ENCODE measurements at regions not wholly inside any gene's neighbourhood (a gene's known extent, or its start where the extent isn't known, plus 50 kb on each side); places are given as distances from the start of the nearest gene placed in this dataset.

- WGBS: 95% methylated on average over 4 of the region's 5 CpGs
- Histone ChIP-seq H4K8ac (ENCODE audit: low read length) (no peak overlapping the region), H2BK12ac (ENCODE audit: low read length in 2 of 2) (no peak overlapping the region), H2BK5ac (ENCODE audit: low read depth, low read length, poor library complexity, severe bottlenecking) (no peak overlapping the region), H2BK120ac (ENCODE audit: low read depth, low read length) (no peak overlapping the region), H3K23ac (ENCODE audit: low read length in 2 of 2) (no peak overlapping the region), H3K4ac (ENCODE audit: low read depth in 1 of 2, low read length in 2 of 2) (no peak overlapping the region), H3K18ac (ENCODE audit: low read depth in 1 of 2, low read length in 2 of 2) (no peak overlapping the region), H3K14ac (ENCODE audit: low read length in 2 of 2) (no peak overlapping the region), H3K27me3 (ENCODE audit: control insufficient read depth in 1 of 2, insufficient read depth in 1 of 2, low read length in 2 of 2) (no peaks in the 10 kb centered on the region), H3K9me3 (ENCODE audit: control insufficient read depth, low read length) (peaks cover 4% of the 10 kb centered on the region), H2AK5ac (ENCODE audit: low read length, severe bottlenecking) (no peak overlapping the region), H4K91ac (ENCODE audit: low read length) (no peak overlapping the region), H3K27ac (ENCODE audit: low read length, poor library complexity, severe bottlenecking) (no peak overlapping the region), H2BK15ac (ENCODE audit: low read depth, poor library complexity, severe bottlenecking) (no peak overlapping the region), H3K9ac (ENCODE audit: low read length) (peak overlapping the region; percentile 79), H2AFZ (ENCODE audit: low read depth, low read length) (no peak overlapping the region), H3K79me1 (replicated peaks; ENCODE audit: low read length, poor library complexity, severe bottlenecking) (no peaks in the 10 kb centered on the region), H3K4me1 (ENCODE audit: control insufficient read depth, insufficient read depth, low read depth, low read length) (no peaks in the 10 kb centered on the region), H3K4me2 (ENCODE audit: low read length, poor library complexity, severe bottlenecking) (no peak overlapping the region), H3K36me3 (ENCODE audit: control insufficient read depth in 1 of 2, insufficient read depth in 2 of 2, low read depth in 1 of 2, low read length in 2 of 2) (no peaks in the 10 kb centered on the region), H3K4me3 (ENCODE audit: insufficient read depth in 1 of 2, low read depth in 1 of 2, low read length in 2 of 2) (peak overlapping the region in 1 of 2 experiments; percentile 5)
- no peak for DNase-seq
Measured at GRCh38 chr16:73215678-73216377, 167.9 kb upstream of the ZFHX3 start.

GRCh38 chr16:73214825-73215677 lies 167.1 kb upstream of the ZFHX3 start:
- Histone ChIP-seq H3K4me1 (ENCODE audit: control insufficient read depth, insufficient read depth, low read depth, low read length) (no peaks in the 10 kb centered on the region), H3K9me3 (ENCODE audit: control insufficient read depth, low read length) (peaks cover 4% of the 10 kb centered on the region), H2BK15ac (ENCODE audit: low read depth, poor library complexity, severe bottlenecking) (no peak overlapping the region), H4K8ac (ENCODE audit: low read length) (no peak overlapping the region), H3K14ac (ENCODE audit: low read length in 2 of 2) (no peak overlapping the region), H2AK5ac (ENCODE audit: low read length, severe bottlenecking) (no peak overlapping the region), H3K23ac (ENCODE audit: low read length in 2 of 2) (no peak overlapping the region), H3K79me1 (replicated peaks; ENCODE audit: low read length, poor library complexity, severe bottlenecking) (no peaks in the 10 kb centered on the region), H3K9ac (ENCODE audit: low read length) (peak overlapping the region; percentile 79), H2AFZ (ENCODE audit: low read depth, low read length) (no peak overlapping the region), H3K27ac (ENCODE audit: low read length, poor library complexity, severe bottlenecking) (no peak overlapping the region), H3K36me3 (ENCODE audit: control insufficient read depth in 1 of 2, insufficient read depth in 2 of 2, low read depth in 1 of 2, low read length in 2 of 2) (no peaks in the 10 kb centered on the region), H2BK5ac (ENCODE audit: low read depth, low read length, poor library complexity, severe bottlenecking) (no peak overlapping the region), H3K18ac (ENCODE audit: low read depth in 1 of 2, low read length in 2 of 2) (no peak overlapping the region), H2BK12ac (ENCODE audit: low read length in 2 of 2) (no peak overlapping the region), H3K27me3 (ENCODE audit: control insufficient read depth in 1 of 2, insufficient read depth in 1 of 2, low read length in 2 of 2) (no peaks in the 10 kb centered on the region), H3K4me2 (ENCODE audit: low read length, poor library complexity, severe bottlenecking) (no peak overlapping the region), H3K4ac (ENCODE audit: low read depth in 1 of 2, low read length in 2 of 2) (no peak overlapping the region), H4K91ac (ENCODE audit: low read length) (no peak overlapping the region), H3K4me3 (ENCODE audit: insufficient read depth in 1 of 2, low read depth in 1 of 2, low read length in 2 of 2) (peak overlapping the region in 1 of 2 experiments; percentile 46), H2BK120ac (ENCODE audit: low read depth, low read length) (no peak overlapping the region)
- 80% methylated on average over 2 of the region's 3 CpGs for WGBS
- DNase-seq: no peak

- Histone ChIP-seq H2AK5ac (ENCODE audit: low read length, severe bottlenecking) (no peak overlapping the region), H3K14ac (ENCODE audit: low read length in 2 of 2) (no peak overlapping the region), H3K9ac (ENCODE audit: low read length) (peak overlapping the region; percentile 79), H4K91ac (ENCODE audit: low read length) (no peak overlapping the region), H2BK5ac (ENCODE audit: low read depth, low read length, poor library complexity, severe bottlenecking) (no peak overlapping the region), H2BK120ac (ENCODE audit: low read depth, low read length) (no peak overlapping the region), H2BK15ac (ENCODE audit: low read depth, poor library complexity, severe bottlenecking) (no peak overlapping the region), H3K36me3 (ENCODE audit: control insufficient read depth in 1 of 2, insufficient read depth in 2 of 2, low read depth in 1 of 2, low read length in 2 of 2) (no peaks in the 10 kb centered on the region), H2AFZ (ENCODE audit: low read depth, low read length) (no peak overlapping the region), H3K4me1 (ENCODE audit: control insufficient read depth, insufficient read depth, low read depth, low read length) (no peaks in the 10 kb centered on the region), H3K79me1 (replicated peaks; ENCODE audit: low read length, poor library complexity, severe bottlenecking) (no peaks in the 10 kb centered on the region), H3K27ac (ENCODE audit: low read length, poor library complexity, severe bottlenecking) (no peak overlapping the region), H3K4me3 (ENCODE audit: insufficient read depth in 1 of 2, low read depth in 1 of 2, low read length in 2 of 2) (peak overlapping the region in 1 of 2 experiments; percentile 46), H4K8ac (ENCODE audit: low read length) (no peak overlapping the region), H3K23ac (ENCODE audit: low read length in 2 of 2) (no peak overlapping the region), H2BK12ac (ENCODE audit: low read length in 2 of 2) (no peak overlapping the region), H3K4me2 (ENCODE audit: low read length, poor library complexity, severe bottlenecking) (no peak overlapping the region), H3K18ac (ENCODE audit: low read depth in 1 of 2, low read length in 2 of 2) (no peak overlapping the region), H3K27me3 (ENCODE audit: control insufficient read depth in 1 of 2, insufficient read depth in 1 of 2, low read length in 2 of 2) (no peaks in the 10 kb centered on the region), H3K4ac (ENCODE audit: low read depth in 1 of 2, low read length in 2 of 2) (no peak overlapping the region), H3K9me3 (ENCODE audit: control insufficient read depth, low read length) (peaks cover 4% of the 10 kb centered on the region)
- DNase-seq: no peak
- WGBS: 80% methylated on average over 10 of the region's 10 CpGs
Measured at GRCh38 chr16:73213732-73214455, 166.0 kb upstream of the ZFHX3 start.

- peaks cover 4% of the 10 kb centered on the region for H3K9me3 ChIP-seq (ENCODE audit: control insufficient read depth, low read length)
- no peaks in the 10 kb centered on the region for H3K36me3 ChIP-seq (ENCODE audit: control insufficient read depth in 1 of 2, insufficient read depth in 2 of 2, low read depth in 1 of 2, low read length in 2 of 2)
- no peak overlapping the region for H3K23ac ChIP-seq (ENCODE audit: low read length in 2 of 2)
- H3K4me3 ChIP-seq (ENCODE audit: insufficient read depth in 1 of 2, low read depth in 1 of 2, low read length in 2 of 2): no peak overlapping the region
- no peak overlapping the region for H2AK5ac ChIP-seq (ENCODE audit: low read length, severe bottlenecking)
- H2BK120ac ChIP-seq (ENCODE audit: low read depth, low read length): no peak overlapping the region
- no peak overlapping the region for H3K9ac ChIP-seq (ENCODE audit: low read length)
- 66% methylated on average over 4 of the region's 4 CpGs for WGBS
- no peak overlapping the region for H2AFZ ChIP-seq (ENCODE audit: low read depth, low read length)
- DNase-seq: no peak
- no peaks in the 10 kb centered on the region for H3K4me1 ChIP-seq (ENCODE audit: control insufficient read depth, insufficient read depth, low read depth, low read length)
- no peaks in the 10 kb centered on the region for H3K27me3 ChIP-seq (ENCODE audit: control insufficient read depth in 1 of 2, insufficient read depth in 1 of 2, low read length in 2 of 2)
- no peak overlapping the region for H4K91ac ChIP-seq (ENCODE audit: low read length)
- H3K79me1 ChIP-seq (replicated peaks; ENCODE audit: low read length, poor library complexity, severe bottlenecking): no peaks in the 10 kb centered on the region
- no peak overlapping the region for H3K4ac ChIP-seq (ENCODE audit: low read depth in 1 of 2, low read length in 2 of 2)
- no peak overlapping the region for H3K27ac ChIP-seq (ENCODE audit: low read length, poor library complexity, severe bottlenecking)
- no peak overlapping the region for H4K8ac ChIP-seq (ENCODE audit: low read length)
- H3K14ac ChIP-seq (ENCODE audit: low read length in 2 of 2): no peak overlapping the region
- H2BK5ac ChIP-seq (ENCODE audit: low read depth, low read length, poor library complexity, severe bottlenecking): no peak overlapping the region
- no peak overlapping the region for H2BK15ac ChIP-seq (ENCODE audit: low read depth, poor library complexity, severe bottlenecking)
- no peak overlapping the region for H3K4me2 ChIP-seq (ENCODE audit: low read length, poor library complexity, severe bottlenecking)
- no peak overlapping the region for H2BK12ac ChIP-seq (ENCODE audit: low read length in 2 of 2)
- no peak overlapping the region for H3K18ac ChIP-seq (ENCODE audit: low read depth in 1 of 2, low read length in 2 of 2)
Measured at GRCh38 chr16:73212431-73212830, 164.5 kb upstream of the ZFHX3 start.

All from mesenchymal stem cell (in vitro differentiated cells and primary cell).